Ovary (tissue), 3 donors: ENCODE measurements at regions not wholly inside any gene's neighbourhood (a gene's known extent, or its start where the extent isn't known, plus 50 kb on each side); places are given as distances from the start of the nearest gene placed in this dataset.

Experiments used
- POLR2A ChIP-seq: fragments of 450-650 bp; IDR thresholded peaks from one replicate; pipeline ENCODE4 v1.6.1; 2017; ENCODE audit warnings: antibody characterized with exemption, mild to moderate bottlenecking, moderate library complexity
- TF ChIP-seq, protein P1 (sequence below), 3 donors: fragments of 450-650 bp in 2 of 3; fragments of 200-600 bp in 1 of 3; IDR thresholded peaks; one replicate each; pipeline versions ENCODE4 v1.5.1 to v1.8.0; 2016 to 2022; ENCODE audit warnings: antibody characterized with exemption in 3 of 3, mild to moderate bottlenecking in 1 of 3
- donor health status: DM: no; HTN: no; CAD: no.

DNA sequence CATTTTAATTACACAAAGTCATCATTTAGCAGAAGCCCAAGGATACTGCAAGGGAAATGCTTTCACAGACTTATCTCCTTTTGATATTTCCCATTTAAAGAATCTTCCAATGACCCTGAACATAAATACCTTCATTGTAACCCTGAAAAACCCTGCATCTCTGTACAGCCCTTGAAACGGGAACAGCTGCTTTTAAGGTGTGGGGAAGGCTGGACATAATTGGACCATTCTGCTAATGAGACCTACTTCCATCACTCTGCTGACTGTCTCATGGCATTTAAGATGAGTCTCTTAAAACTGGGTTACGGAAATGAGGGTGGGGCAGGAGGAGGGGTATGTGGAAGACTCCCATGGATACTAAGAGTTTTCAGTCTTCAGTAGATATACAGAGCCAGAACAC is 485.8 kb downstream of the BRINP1 start:
- TF ChIP-seq, protein P1, sequence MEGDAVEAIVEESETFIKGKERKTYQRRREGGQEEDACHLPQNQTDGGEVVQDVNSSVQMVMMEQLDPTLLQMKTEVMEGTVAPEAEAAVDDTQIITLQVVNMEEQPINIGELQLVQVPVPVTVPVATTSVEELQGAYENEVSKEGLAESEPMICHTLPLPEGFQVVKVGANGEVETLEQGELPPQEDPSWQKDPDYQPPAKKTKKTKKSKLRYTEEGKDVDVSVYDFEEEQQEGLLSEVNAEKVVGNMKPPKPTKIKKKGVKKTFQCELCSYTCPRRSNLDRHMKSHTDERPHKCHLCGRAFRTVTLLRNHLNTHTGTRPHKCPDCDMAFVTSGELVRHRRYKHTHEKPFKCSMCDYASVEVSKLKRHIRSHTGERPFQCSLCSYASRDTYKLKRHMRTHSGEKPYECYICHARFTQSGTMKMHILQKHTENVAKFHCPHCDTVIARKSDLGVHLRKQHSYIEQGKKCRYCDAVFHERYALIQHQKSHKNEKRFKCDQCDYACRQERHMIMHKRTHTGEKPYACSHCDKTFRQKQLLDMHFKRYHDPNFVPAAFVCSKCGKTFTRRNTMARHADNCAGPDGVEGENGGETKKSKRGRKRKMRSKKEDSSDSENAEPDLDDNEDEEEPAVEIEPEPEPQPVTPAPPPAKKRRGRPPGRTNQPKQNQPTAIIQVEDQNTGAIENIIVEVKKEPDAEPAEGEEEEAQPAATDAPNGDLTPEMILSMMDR (IDR thresholded peaks at IDR 0.05), result no peak
- TF ChIP-seq POLR2A, result no peak
